HepG2 (cell line): ENCODE measurements at regions not wholly inside any gene's neighbourhood (a gene's known extent, or its start where the extent isn't known, plus 50 kb on each side); places are given as distances from the start of the nearest gene placed in this dataset.

ENCODE experiments used
- ATAC-seq: fragments of 200-7000 bp; cut with Tn5 transposase; 3 replicates; pipeline ENCODE4 v1.9.1; 2020; ENCODE audit warnings: mild to moderate bottlenecking, moderate library complexity
- BruUV-seq: library from RNA; stranded (reverse); fragments of 400-500 nt; replicated peaks from 2 replicates; lab custom pipeline; 2021; lab: Mats Ljungman, UMichigan
- CTCF ChIA-PET: fragments of 300-600 bp; formaldehyde crosslinking; extraction: SDS; loops from one replicate; lab custom pipeline; 2021; ENCODE audit warnings: low total read pairs, inconsistent platforms, low intra/inter-chr PET ratio; lab: Yijun Ruan, JAX
- POLR2A ChIA-PET: fragments of 350-600 bp; sonication (Branson Sonifier 250); formaldehyde crosslinking; loops from one replicate; lab custom pipeline; 2020; ENCODE audit warnings: antibody characterized with exemption, inconsistent platforms; lab: Yijun Ruan, JAX
- DNase-seq: peaks from one replicate; pipeline ENCODE4 v3.0.0-alpha.2; 2015; ENCODE audit warnings: low spot score
- FAIRE-seq: peaks from 3 replicates; lab custom pipeline; 2011; peaks lifted over from hg19 to GRCh38; lab: Jason Lieb, UNC
- H2AFZ ChIP-seq: one replicate; pipeline ENCODE4 v1.6.1; 2011; ENCODE audit warnings: low read length, inconsistent platforms
- H3K27ac ChIP-seq: fragments of 300-600 bp; 3 replicates; pipeline ENCODE4 v1.8.0; 2011; ENCODE audit warnings: mixed run types, mild to moderate bottlenecking, mixed read lengths, low read length, inconsistent platforms; ENCODE audit not compliant: insufficient read depth; ENCODE audit errors: extremely low read length
- H3K27me3 ChIP-seq, 2 experiments: fragments of 200-600 bp in 1 of 2; 2 replicates in 1 of 2; 3 replicates in 1 of 2; pipeline versions ENCODE4 v1.6.0 to v1.8.0; 2011; ENCODE audit warnings: low read length in 2 of 2, mild to moderate bottlenecking in 2 of 2, moderate library complexity in 2 of 2, inconsistent platforms in 1 of 2; ENCODE audit not compliant: insufficient read depth in 2 of 2, control insufficient read depth in 1 of 2
- H3K36me3 ChIP-seq, 2 experiments: fragments of 200-600 bp in 1 of 2; replicated peaks in 1 of 2; 2 replicates in 1 of 2; 3 replicates in 1 of 2; pipeline versions ENCODE4 v1.5.1 to v1.8.0; 2011; ENCODE audit warnings: low read length in 2 of 2, inconsistent platforms in 1 of 2; ENCODE audit not compliant: insufficient read depth in 2 of 2, control insufficient read depth in 1 of 2
- H3K4me1 ChIP-seq: 2 replicates; pipeline ENCODE4 v1.5.1; 2012; ENCODE audit warnings: low read length, inconsistent platforms; ENCODE audit not compliant: insufficient read depth
- H3K4me2 ChIP-seq: 2 replicates; pipeline ENCODE4 v1.6.0; 2011; ENCODE audit warnings: low read depth, low read length, inconsistent platforms
- H3K4me3 ChIP-seq, 3 experiments: fragments of 200-600 bp in 1 of 3; sonication (generic), shearing (Covaris generic) in 1 of 3; replicated peaks in 1 of 3; 2 replicates each; pipeline ENCODE4 v1.5.1; 2011 to 2016; ENCODE audit warnings: low read length in 3 of 3, inconsistent platforms in 2 of 3, low read depth in 2 of 3, mild to moderate bottlenecking in 2 of 3, control low read depth in 1 of 3, mixed read lengths in 1 of 3; ENCODE audit not compliant: insufficient read depth in 1 of 3
- H3K79me2 ChIP-seq: one replicate; pipeline ENCODE4 v1.6.1; 2011; ENCODE audit warnings: low read length, inconsistent platforms; ENCODE audit not compliant: insufficient read depth
- H3K9ac ChIP-seq: 2 replicates; pipeline ENCODE4 v1.6.0; 2011; ENCODE audit warnings: mild to moderate bottlenecking, low read depth, low read length, inconsistent platforms; ENCODE audit not compliant: insufficient read depth
- H3K9me3 ChIP-seq: 2 replicates; pipeline ENCODE4 v1.5.1; 2012; ENCODE audit warnings: mild to moderate bottlenecking, low read length
- H4K20me1 ChIP-seq: 2 replicates; pipeline ENCODE4 v1.6.0; 2011; ENCODE audit warnings: inconsistent platforms, mild to moderate bottlenecking, low read length, moderate library complexity; ENCODE audit not compliant: insufficient read depth
- AKAP8 ChIP-seq: sonication (generic); formaldehyde crosslinking; IDR thresholded peaks from 2 replicates; pipeline ENCODE4 v1.5.1; 2020; ENCODE audit warnings: mild to moderate bottlenecking, missing genetic modification reagents
- CHCHD3 ChIP-seq: sonication (generic); formaldehyde crosslinking; IDR thresholded peaks from 2 replicates; pipeline ENCODE4 v1.8.0; 2022; ENCODE audit warnings: mild to moderate bottlenecking, missing genetic modification reagents, moderate library complexity
- GATA4 ChIP-seq: sonication (generic); IDR thresholded peaks from 2 replicates; pipeline ENCODE4 v1.6.1; 2016; ENCODE audit warnings: antibody characterized with exemption, low read depth, borderline replicate concordance
- KLF15 ChIP-seq: sonication (generic); formaldehyde crosslinking; IDR thresholded peaks from 2 replicates; pipeline ENCODE4 v1.8.1; 2023; ENCODE audit warnings: borderline replicate concordance, mild to moderate bottlenecking, inconsistent platforms, missing genetic modification reagents, mixed read lengths
- NFIB ChIP-seq: sonication (generic); formaldehyde crosslinking; IDR thresholded peaks from 2 replicates; pipeline ENCODE4 v1.9.0; 2021; ENCODE audit warnings: missing genetic modification reagents, mild to moderate bottlenecking, borderline replicate concordance
- PAF1 ChIP-seq: IDR thresholded peaks from 2 replicates; pipeline ENCODE4 v1.6.1; 2016; ENCODE audit warnings: missing genetic modification reagents, missing compliant biosample characterization
- RXRA ChIP-seq: sonication (generic); formaldehyde crosslinking; IDR thresholded peaks from 2 replicates; pipeline ENCODE4 v1.5.1; 2020; ENCODE audit warnings: missing genetic modification reagents
- SOX13 ChIP-seq, 3 experiments: fragments of 450-650 bp in 1 of 3; sonication (generic) in 1 of 3; formaldehyde crosslinking in 1 of 3; IDR thresholded peaks in 2 of 3; conservative IDR thresholded peaks in 1 of 3; 2 replicates each; pipeline versions ENCODE4 v1.5.0 to v1.6.1; 2016 to 2020; ENCODE audit warnings: antibody characterized with exemption in 1 of 3, mild to moderate bottlenecking in 1 of 3, missing compliant biosample characterization in 1 of 3, missing genetic modification reagents in 1 of 3, moderate library complexity in 1 of 3
- SP5 ChIP-seq: IDR thresholded peaks from 2 replicates; pipeline ENCODE4 v1.6.1; 2016; ENCODE audit warnings: low read depth, borderline replicate concordance
- SRSF9 ChIP-seq: fragments of 200-400 bp; formaldehyde crosslinking; IDR thresholded peaks from 2 replicates; pipeline ENCODE4 v1.6.1; 2018; ENCODE audit warnings: borderline replicate concordance, mild to moderate bottlenecking, low read depth, low read length; ENCODE audit not compliant: insufficient read depth, poor library complexity, severe bottlenecking
- TBX2 ChIP-seq: sonication (generic); formaldehyde crosslinking; IDR thresholded peaks from 2 replicates; pipeline ENCODE4 v1.5.0; 2020; ENCODE audit warnings: missing genetic modification reagents, mild to moderate bottlenecking, borderline replicate concordance
- ZNF335 ChIP-seq: sonication (generic); formaldehyde crosslinking; IDR thresholded peaks from 2 replicates; pipeline ENCODE4 v1.4.0; 2020; ENCODE audit warnings: missing genetic modification reagents
- ZNF44 ChIP-seq: sonication (generic); formaldehyde crosslinking; IDR thresholded peaks from 2 replicates; pipeline ENCODE4 v1.5.1; 2020; ENCODE audit warnings: mild to moderate bottlenecking, missing genetic modification reagents
- ZNF501 ChIP-seq: sonication (generic); formaldehyde crosslinking; IDR thresholded peaks from 2 replicates; pipeline ENCODE4 v1.5.1; 2020; ENCODE audit warnings: mild to moderate bottlenecking, moderate library complexity, missing genetic modification reagents
- ZNF713 ChIP-seq: sonication (generic); formaldehyde crosslinking; IDR thresholded peaks from 2 replicates; pipeline ENCODE4 v1.4.0; 2020; ENCODE audit warnings: mild to moderate bottlenecking, missing genetic modification reagents
- ZSCAN31 ChIP-seq: sonication (generic); formaldehyde crosslinking; IDR thresholded peaks from 2 replicates; pipeline ENCODE4 v1.5.0; 2020; ENCODE audit warnings: low read depth, mild to moderate bottlenecking, missing genetic modification reagents
- WGBS: methylation state at CpG from one replicate; pipeline ENCODE4 v1.1.6; 2017; ENCODE audit warnings: low lambda C conversion rate; 5-methylcytosine and 5-hydroxymethylcytosine counted together
- in situ Hi-C: cut with HindIII; loops from 2 replicates; pipeline ENCODE4 v1.10.0; 2017; ENCODE audit warnings: low pct_unique_long_range_greater_than_20kb; ENCODE audit not compliant: extremely low pct_ligation_motif_present
- intact Hi-C: fragments of 100-400 bp; cut with micrococcal nuclease; formaldehyde crosslinking; loops from one replicate; pipeline ENCODE4 v1.10.0; 2022; ENCODE audit not compliant: unreplicated experiment
- TF ChIP-seq, protein P1 (sequence below): sonication (generic); formaldehyde crosslinking; IDR thresholded peaks from 2 replicates; pipeline ENCODE4 v1.5.0; 2020; ENCODE audit warnings: missing genetic modification reagents
- TF ChIP-seq, protein P2 (sequence below): sonication (generic); formaldehyde crosslinking; IDR thresholded peaks from 2 replicates; pipeline ENCODE4 v1.8.0; 2022; ENCODE audit warnings: mild to moderate bottlenecking, missing genetic modification reagents, moderate library complexity

DNA sequence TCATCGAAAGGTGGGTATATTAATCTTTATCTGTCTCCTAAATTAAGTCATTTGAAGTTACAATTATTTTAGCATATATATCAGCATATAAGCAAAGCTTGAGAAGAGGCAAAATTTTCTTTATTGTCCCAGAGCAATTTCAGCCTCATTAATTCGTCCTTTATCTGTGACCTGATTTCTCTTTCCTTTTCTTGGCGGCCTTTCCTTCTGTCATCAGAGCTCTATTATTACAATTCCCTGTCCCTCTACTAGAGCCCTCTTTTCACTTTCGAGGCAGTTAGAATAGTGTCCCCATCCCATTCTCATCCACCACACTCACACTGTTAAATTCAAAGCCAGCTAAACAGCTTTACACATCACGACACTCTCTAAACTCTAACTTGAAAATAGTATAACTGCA lies 1293.2 kb upstream of the FAM98A start:
- H3K4me1 ChIP-seq: no peaks in the 10 kb centered on the region
- FAIRE-seq: no peak
- ChIA-PET POLR2A (no interaction called here), CTCF (no interaction called here)
- TF ChIP-seq NFIB (no peak), ZNF501 (CRISPR knock-in tag) (no peak), RXRA (CRISPR knock-in tag) (no peak), ZNF44 (no peak), KLF15 (CRISPR knock-in tag) (no peak), SP5 (no peak)
- TF ChIP-seq, protein P1, sequence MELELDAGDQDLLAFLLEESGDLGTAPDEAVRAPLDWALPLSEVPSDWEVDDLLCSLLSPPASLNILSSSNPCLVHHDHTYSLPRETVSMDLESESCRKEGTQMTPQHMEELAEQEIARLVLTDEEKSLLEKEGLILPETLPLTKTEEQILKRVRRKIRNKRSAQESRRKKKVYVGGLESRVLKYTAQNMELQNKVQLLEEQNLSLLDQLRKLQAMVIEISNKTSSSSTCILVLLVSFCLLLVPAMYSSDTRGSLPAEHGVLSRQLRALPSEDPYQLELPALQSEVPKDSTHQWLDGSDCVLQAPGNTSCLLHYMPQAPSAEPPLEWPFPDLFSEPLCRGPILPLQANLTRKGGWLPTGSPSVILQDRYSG (CRISPR knock-in tag): no peak
- BruUV-seq: no TSS peak
- no peak for ATAC-seq
- H3K4me3 ChIP-seq: no peak overlapping the region
- H4K20me1 ChIP-seq: no peaks in the 10 kb centered on the region
- WGBS: under 1% methylated on average over 5 of the region's 5 CpGs
- no peaks in the 10 kb centered on the region for H3K36me3 ChIP-seq
- no peak overlapping the region for H3K4me2 ChIP-seq
- intact Hi-C loops (no loop called here), in situ Hi-C loops (no loop called here)
- no peak overlapping the region for H2AFZ ChIP-seq
- DNase-seq: no peak
- no peak overlapping the region for H3K9ac ChIP-seq
- H3K27ac ChIP-seq: no peak overlapping the region
- H3K79me2 ChIP-seq: no peaks in the 10 kb centered on the region
- no peaks in the 10 kb centered on the region for H3K9me3 ChIP-seq
- no peaks in the 10 kb centered on the region; a peak in 1 of 5 replicates for H3K27me3 ChIP-seq

DNA sequence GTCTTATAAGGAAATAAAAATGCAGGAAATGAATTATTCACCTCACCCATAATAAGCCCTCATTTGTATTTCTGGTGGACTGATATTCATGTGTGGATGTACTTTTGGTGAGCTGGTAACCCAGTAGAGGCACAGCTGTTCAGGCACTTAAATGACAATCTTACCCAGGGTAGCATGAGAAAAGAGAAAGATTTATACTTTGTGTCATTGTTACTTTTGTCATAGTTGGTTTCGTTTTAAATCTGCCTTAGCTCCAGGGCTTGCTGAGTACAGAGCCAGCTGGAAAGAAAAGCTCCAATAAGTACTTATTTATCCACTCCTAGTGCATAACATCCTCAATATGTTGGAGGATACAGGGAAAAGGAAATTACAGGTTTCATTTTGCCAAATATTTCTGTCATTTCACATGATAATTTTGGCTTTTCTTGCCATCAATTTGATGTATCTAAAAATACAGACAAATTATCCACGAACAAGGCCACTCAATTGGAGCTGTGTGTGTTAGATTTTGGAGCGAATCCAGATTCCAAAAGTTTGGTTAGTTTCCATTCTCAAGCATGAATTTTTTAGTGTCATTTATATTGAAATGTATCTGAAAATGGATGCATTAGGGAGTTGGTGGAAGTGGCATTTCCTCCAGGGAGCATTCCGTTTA lies 1276.1 kb upstream of the FAM98A start:
- in situ Hi-C loops (no loop called here), intact Hi-C loops (no loop called here)
- ATAC-seq: no peak
- Histone ChIP-seq H3K9me3 (no peaks in the 10 kb centered on the region), H3K4me3 (no peak overlapping the region), H3K36me3 (no peaks in the 10 kb centered on the region), H4K20me1 (no peaks in the 10 kb centered on the region), H3K4me1 (no peaks in the 10 kb centered on the region), H3K27me3 (no peaks in the 10 kb centered on the region; a peak in 1 of 5 replicates), H2AFZ (no peak overlapping the region), H3K27ac (no peak overlapping the region), H3K9ac (no peak overlapping the region), H3K79me2 (no peaks in the 10 kb centered on the region), H3K4me2 (no peak overlapping the region)
- ChIA-PET POLR2A (no interaction called here), CTCF (no interaction called here)
- BruUV-seq: no TSS peak
- under 1% methylated on average over 4 of the region's 4 CpGs for whole genome bisulfite sequencing
- FAIRE-seq: no peak
- no peak for DNase-seq
- TF ChIP-seq ZNF335 (CRISPR knock-in tag) (no peak), SOX13 (IDR thresholded peaks at IDR 0.05) (no peak), SOX13 (CRISPR knock-in tag; conservative IDR thresholded peaks at IDR 0.05 in 1 of 2, IDR thresholded peaks at IDR 0.05 in 1 of 2) (no peak), CHCHD3 (CRISPR knock-in tag) (no peak), TBX2 (CRISPR knock-in tag) (no peak), ZSCAN31 (CRISPR knock-in tag) (no peak), SRSF9 (no peak), PAF1 (CRISPR knock-in tag) (no peak), AKAP8 (CRISPR knock-in tag) (no peak), ZNF713 (no peak), GATA4 (no peak)
- TF ChIP-seq, protein P2, sequence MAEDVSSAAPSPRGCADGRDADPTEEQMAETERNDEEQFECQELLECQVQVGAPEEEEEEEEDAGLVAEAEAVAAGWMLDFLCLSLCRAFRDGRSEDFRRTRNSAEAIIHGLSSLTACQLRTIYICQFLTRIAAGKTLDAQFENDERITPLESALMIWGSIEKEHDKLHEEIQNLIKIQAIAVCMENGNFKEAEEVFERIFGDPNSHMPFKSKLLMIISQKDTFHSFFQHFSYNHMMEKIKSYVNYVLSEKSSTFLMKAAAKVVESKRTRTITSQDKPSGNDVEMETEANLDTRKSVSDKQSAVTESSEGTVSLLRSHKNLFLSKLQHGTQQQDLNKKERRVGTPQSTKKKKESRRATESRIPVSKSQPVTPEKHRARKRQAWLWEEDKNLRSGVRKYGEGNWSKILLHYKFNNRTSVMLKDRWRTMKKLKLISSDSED (CRISPR knock-in tag): no peak
